K562 (cell line): ENCODE measurements at regions not wholly inside any gene's neighbourhood (a gene's known extent, or its start where the extent isn't known, plus 50 kb on each side); places are given as distances from the start of the nearest gene placed in this dataset.

Source experiments
- ATAC-seq: fragments of 200-7000 bp; cut with Tn5 transposase; 3 replicates; pipeline ENCODE4 v1.9.1; 2020; ENCODE audit warnings: moderate library complexity
- BruUV-seq: library from RNA; stranded (reverse); fragments of 400-500 nt; replicated peaks from 2 replicates; lab custom pipeline; 2021; lab: Mats Ljungman, UMichigan
- CTCF ChIA-PET: fragments of 300-600 bp; formaldehyde crosslinking; extraction: SDS; loops from one replicate; lab custom pipeline; 2021; ENCODE audit warnings: low intra/inter-chr PET ratio; lab: Yijun Ruan, JAX
- POLR2A ChIA-PET: fragments of 300-600, 350-650 bp; sonication (Branson Sonifier 250); formaldehyde crosslinking; extraction: SDS; loops from one replicate; lab custom pipeline; 2021; ENCODE audit warnings: antibody characterized with exemption, inconsistent platforms; lab: Yijun Ruan, JAX
- DNase-seq, 4 experiments: peaks; one replicate each; pipeline versions ENCODE4 v3.0.0 to v3.0.0-alpha.2; 2011 to 2018; ENCODE audit warnings: low spot score in 3 of 4, mixed read lengths in 3 of 4; ENCODE audit errors: extremely low read depth in 1 of 4
- FAIRE-seq: peaks from 2 replicates; lab custom pipeline; 2011; peaks lifted over from hg19 to GRCh38; lab: Jason Lieb, UNC
- H2AFZ ChIP-seq: 2 replicates; pipeline ENCODE4 v1.6.0; 2011; ENCODE audit warnings: low read depth, low read length, control low read depth, inconsistent platforms
- H3K27ac ChIP-seq: fragments of 200-600 bp; 3 replicates; pipeline ENCODE4 v1.8.0; 2011; ENCODE audit warnings: low read depth, mild to moderate bottlenecking, control low read depth, inconsistent platforms, low read length, moderate library complexity, mixed read lengths; ENCODE audit errors: extremely low read depth
- H3K27me3 ChIP-seq, 2 experiments: fragments of 300-600 bp in 1 of 2; 2 replicates in 1 of 2; 3 replicates in 1 of 2; pipeline versions ENCODE4 v1.6.0 to v1.8.0; 2011; ENCODE audit warnings: inconsistent platforms in 2 of 2, low read length in 2 of 2, mild to moderate bottlenecking in 1 of 2, mixed read lengths in 1 of 2, moderate library complexity in 1 of 2; ENCODE audit not compliant: control insufficient read depth in 2 of 2, insufficient read depth in 2 of 2
- H3K36me3 ChIP-seq: fragments of 300-600 bp; 3 replicates; pipeline ENCODE4 v1.8.0; 2011; ENCODE audit warnings: mild to moderate bottlenecking, low read length, inconsistent platforms; ENCODE audit not compliant: control insufficient read depth, insufficient read depth
- H3K4me1 ChIP-seq, 2 experiments: fragments of 200-600 bp in 1 of 2; replicated peaks in 1 of 2; 2 replicates in 1 of 2; 3 replicates in 1 of 2; pipeline versions ENCODE4 v1.5.1 to v1.8.0; 2011; ENCODE audit warnings: inconsistent platforms in 2 of 2, low read length in 2 of 2, mild to moderate bottlenecking in 1 of 2, mixed read lengths in 1 of 2, moderate library complexity in 1 of 2; ENCODE audit not compliant: control insufficient read depth in 2 of 2, insufficient read depth in 2 of 2
- H3K4me2 ChIP-seq: 2 replicates; pipeline ENCODE4 v1.6.1; 2011; ENCODE audit warnings: low read length, control low read depth, inconsistent platforms, mixed read lengths; ENCODE audit not compliant: insufficient read depth
- H3K4me3 ChIP-seq: fragments of 200-600 bp; sonication (generic), shearing (Covaris generic); 2 replicates; pipeline ENCODE4 v1.5.1; 2016; ENCODE audit warnings: control low read depth, inconsistent platforms
- H3K79me2 ChIP-seq: fragments of 200-600 bp; 3 replicates; pipeline ENCODE4 v1.8.0; 2011; ENCODE audit warnings: low read length, inconsistent platforms; ENCODE audit not compliant: control insufficient read depth, insufficient read depth
- H3K9ac ChIP-seq, 2 experiments: 2 replicates each; pipeline versions ENCODE4 v1.6.0 to v1.6.1; 2011; ENCODE audit warnings: low read depth in 2 of 2, low read length in 2 of 2, control low read depth in 1 of 2, inconsistent platforms in 1 of 2, mild to moderate bottlenecking in 1 of 2, mixed read lengths in 1 of 2; ENCODE audit not compliant: insufficient read depth in 1 of 2
- H3K9me1 ChIP-seq: one replicate; pipeline ENCODE4 v1.6.0; 2011; ENCODE audit warnings: inconsistent platforms, mild to moderate bottlenecking, low read length, moderate library complexity; ENCODE audit not compliant: control insufficient read depth, insufficient read depth
- H3K9me3 ChIP-seq: replicated peaks from 2 replicates; pipeline ENCODE4 v1.5.1; 2011; ENCODE audit warnings: low read depth, low read length, inconsistent platforms; ENCODE audit not compliant: control insufficient read depth, insufficient read depth
- H4K20me1 ChIP-seq: replicated peaks from 2 replicates; pipeline ENCODE4 v1.6.1; 2011; ENCODE audit warnings: low read length, inconsistent platforms, mixed read lengths; ENCODE audit not compliant: control insufficient read depth, insufficient read depth
- E2F6 ChIP-seq, 2 experiments: IDR thresholded peaks; 2 replicates each; pipeline ENCODE4 v1.6.1; 2011; ENCODE audit warnings: borderline replicate concordance in 1 of 2, control low read depth in 1 of 2, low read depth in 1 of 2, low read length in 1 of 2, mild to moderate bottlenecking in 1 of 2, mixed read lengths in 1 of 2, moderate library complexity in 1 of 2; ENCODE audit not compliant: insufficient read depth in 1 of 2, insufficient read length in 1 of 2, poor library complexity in 1 of 2, severe bottlenecking in 1 of 2; ENCODE audit errors: extremely low read depth in 1 of 2
- HINFP ChIP-seq: fragments of 450-650 bp; conservative IDR thresholded peaks from 2 replicates; pipeline ENCODE4 v1.6.1; 2016; ENCODE audit warnings: missing genetic modification characterization, low read depth, mild to moderate bottlenecking, control low read depth, missing compliant biosample characterization
- NUFIP1 ChIP-seq: fragments of 450-650 bp; IDR thresholded peaks from 2 replicates; pipeline ENCODE4 v1.6.1; 2018; ENCODE audit not compliant: partially characterized antibody
- PTBP1 ChIP-seq: fragments of 200-400 bp; formaldehyde crosslinking; IDR thresholded peaks from 2 replicates; pipeline ENCODE4 v1.6.1; 2017; ENCODE audit warnings: low read depth, low read length
- ZFP1 ChIP-seq: fragments of 450-650 bp; formaldehyde crosslinking; IDR thresholded peaks from 2 replicates; pipeline ENCODE4 v1.4.0; 2020; ENCODE audit warnings: mild to moderate bottlenecking, mixed read lengths
- WGBS: fragments of 100-300 bp; shearing (Covaris generic); methylation state at CpG from one replicate; pipeline ENCODE4 v1.1.6; 2016; ENCODE audit warnings: low coverage, mixed read lengths; ENCODE audit not compliant: insufficient coverage; ENCODE audit errors: missing lambda C conversion rate; 5-methylcytosine and 5-hydroxymethylcytosine counted together
- in situ Hi-C: fragments of 300-500 bp; cut with MboI; formaldehyde crosslinking; loops from 4 replicates; pipeline ENCODE4 v1.15.0; 2018; ENCODE audit warnings: inconsistent platforms, mixed read lengths
- intact Hi-C: fragments of 100-400 bp; cut with micrococcal nuclease; formaldehyde crosslinking; loops from 2 replicates; pipeline ENCODE4 v1.14.2; 2022

- intact Hi-C loops, result no loop called here
- ChIA-PET POLR2A (no interaction called here), CTCF (no interaction called here)
- no peaks in the 10 kb centered on the region for H3K9me1 ChIP-seq
- no peaks in the 10 kb centered on the region for H3K9me3 ChIP-seq
- no peak overlapping the region for H3K4me2 ChIP-seq
- DNase-seq (no peak), FAIRE-seq (no peak), ATAC-seq (no peak)
- in situ Hi-C loops, result no loop called here
- H3K4me3 ChIP-seq, result no peak overlapping the region
- no peak overlapping the region for H3K9ac ChIP-seq
- no peaks in the 10 kb centered on the region for H3K27me3 ChIP-seq
- H3K36me3 ChIP-seq, result no peaks in the 10 kb centered on the region
- H2AFZ ChIP-seq, result no peak overlapping the region
- no peaks in the 10 kb centered on the region for H3K79me2 ChIP-seq
- TF ChIP-seq NUFIP1 (no peak), HINFP (tag) (no peak), ZFP1 (CRISPR knock-in tag) (no peak), PTBP1 (no peak), E2F6 (IDR thresholded peaks at IDR 0.05; ENCODE audit: borderline replicate concordance in 1 of 2, extremely low read depth in 1 of 2, insufficient read depth in 1 of 2, insufficient read length in 1 of 2, low read depth in 1 of 2, low read length in 1 of 2, poor library complexity in 1 of 2, severe bottlenecking in 1 of 2) (no peak)
- H3K27ac ChIP-seq, result no peak overlapping the region
- no TSS peak for BruUV-seq
- no peaks in the 10 kb centered on the region for H3K4me1 ChIP-seq
- H4K20me1 ChIP-seq, result no peaks in the 10 kb centered on the region
- WGBS, result 0% methylated on average over 3 of the region's 19 CpGs
Observed at GRCh38 chr9:79037338-79037737, 534.4 kb upstream of the TLE4 start.
